HG03196 (cell line): ENCODE measurements at regions not wholly inside any gene's neighbourhood (a gene's known extent, or its start where the extent isn't known, plus 50 kb on each side); places are given as distances from the start of the nearest gene placed in this dataset.
"Not testable (repeated sequence)": the region's sequence is repeated elsewhere in the genome, so short reads cannot be mapped to it uniquely, and the experiment has no call there.

Source experiments
- ATAC-seq: cut with Tn5 transposase; IDR thresholded peaks from one replicate; pipeline ENCODE4 v1.9.1; 2021; ENCODE audit not compliant: unreplicated experiment

GRCh38 chrX:131696989-131697388, 153.1 kb downstream of the OR13H1 start:
- ATAC-seq: not testable (repeated sequence)

GRCh38 chrX:131703646-131704045, 159.8 kb downstream of the OR13H1 start:
- no peak for ATAC-seq

- ATAC-seq: no peak
These were observed 160.3 kb downstream of the OR13H1 start for GRCh38 chrX:131704136-131704695.

DNA sequence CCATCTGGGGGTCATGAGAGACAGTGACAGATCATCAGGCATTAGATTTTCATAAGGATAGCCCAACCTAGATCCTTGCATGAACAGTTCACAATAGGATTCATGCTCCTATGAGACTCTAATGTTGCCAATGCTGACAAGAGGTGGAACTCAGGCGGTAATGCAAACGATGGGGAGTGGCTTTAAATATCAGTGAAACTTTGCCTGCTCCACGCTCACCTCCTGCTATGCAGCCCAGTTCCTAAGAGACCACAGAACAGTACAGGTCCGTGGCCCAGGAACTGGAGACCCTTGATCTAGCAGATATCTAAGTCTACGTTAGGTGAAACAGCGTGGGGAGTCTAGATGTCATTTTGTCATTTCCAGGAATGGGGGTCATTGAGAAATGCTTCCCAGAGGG, 165.7 kb downstream of the OR13H1 start:
- no peak for ATAC-seq

DNA sequence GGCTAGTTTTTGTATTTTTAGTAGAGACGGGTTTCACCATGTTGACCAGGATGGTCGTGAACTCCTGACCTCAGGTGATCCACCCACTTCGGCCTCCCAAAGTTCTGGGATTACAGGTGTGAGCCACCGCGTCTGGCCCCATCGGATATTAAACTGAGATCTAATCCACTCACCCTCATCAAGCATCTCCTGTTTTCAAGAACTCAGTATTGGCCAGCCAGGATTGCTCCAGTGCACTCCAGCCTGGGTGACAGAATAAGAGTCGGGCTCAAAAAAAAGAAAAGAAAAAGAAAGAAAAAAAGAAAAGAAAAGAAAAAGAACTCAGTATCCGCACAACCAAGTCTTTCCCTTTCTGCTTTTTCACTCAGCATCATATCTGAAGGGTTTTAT, 167.6 kb downstream of the OR13H1 start:
- no peak for ATAC-seq

DNA sequence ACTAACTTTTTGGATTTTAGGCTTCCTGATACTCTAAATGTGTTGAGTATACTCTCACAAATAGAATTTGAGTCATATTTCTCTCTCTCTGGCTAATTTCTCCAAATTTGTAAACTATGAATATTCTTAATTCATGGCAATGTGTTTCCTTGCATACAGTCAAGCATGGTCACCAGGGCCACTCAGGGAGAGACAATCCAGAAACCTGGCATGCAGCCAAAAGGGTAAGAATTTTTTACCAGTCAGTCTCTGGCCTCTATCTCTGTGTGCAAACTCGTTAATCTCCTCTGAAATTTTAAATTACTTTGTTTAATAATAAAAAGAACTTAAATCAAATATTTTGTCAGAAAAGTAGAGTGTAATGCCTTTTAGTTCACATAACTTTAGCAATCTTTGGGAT, 179.8 kb downstream of the OR13H1 start:
- no peak for ATAC-seq

DNA sequence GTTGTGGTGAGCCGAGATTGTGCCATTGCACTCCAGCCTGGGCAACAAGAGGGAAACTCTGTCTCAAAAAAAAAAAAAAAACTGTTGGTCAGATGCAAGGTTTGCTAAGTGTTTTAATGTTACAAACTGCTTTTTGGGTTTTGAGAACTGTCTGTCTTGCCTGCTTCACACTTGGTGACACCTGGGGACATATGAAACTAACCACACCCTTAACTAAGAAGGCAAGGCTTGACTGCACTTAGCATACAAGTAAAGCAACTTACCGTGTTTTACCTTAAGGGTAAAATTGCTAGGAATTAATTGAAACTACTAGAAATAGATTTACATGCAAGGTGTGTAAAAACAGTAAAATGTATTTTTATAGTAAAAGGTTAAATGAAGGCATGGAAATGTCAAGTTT, 180.4 kb downstream of the OR13H1 start:
- ATAC-seq: no peak

- ATAC-seq: no peak
These were observed 181.3 kb downstream of the OR13H1 start for GRCh38 chrX:131725001-131725654.

DNA sequence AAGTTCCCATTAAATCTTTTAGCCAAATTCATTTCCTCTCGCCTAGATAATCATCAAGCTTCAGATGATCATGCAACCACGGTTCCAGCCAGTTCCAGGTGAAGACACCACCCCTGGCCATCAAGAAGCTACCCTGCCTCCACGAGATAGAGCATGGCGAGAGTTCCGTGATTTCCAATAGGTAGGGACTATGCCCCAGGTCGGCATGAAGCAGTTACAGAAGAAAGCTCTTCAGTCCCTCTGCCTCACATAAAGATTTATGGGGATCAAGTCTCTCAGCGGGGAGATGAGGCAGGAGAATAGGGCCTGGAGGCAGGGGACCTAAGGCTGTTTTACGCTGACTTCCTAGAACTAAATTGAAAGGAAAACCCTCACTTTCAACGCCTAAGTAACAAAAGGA, 183.9 kb downstream of the OR13H1 start:
- ATAC-seq: no peak

DNA sequence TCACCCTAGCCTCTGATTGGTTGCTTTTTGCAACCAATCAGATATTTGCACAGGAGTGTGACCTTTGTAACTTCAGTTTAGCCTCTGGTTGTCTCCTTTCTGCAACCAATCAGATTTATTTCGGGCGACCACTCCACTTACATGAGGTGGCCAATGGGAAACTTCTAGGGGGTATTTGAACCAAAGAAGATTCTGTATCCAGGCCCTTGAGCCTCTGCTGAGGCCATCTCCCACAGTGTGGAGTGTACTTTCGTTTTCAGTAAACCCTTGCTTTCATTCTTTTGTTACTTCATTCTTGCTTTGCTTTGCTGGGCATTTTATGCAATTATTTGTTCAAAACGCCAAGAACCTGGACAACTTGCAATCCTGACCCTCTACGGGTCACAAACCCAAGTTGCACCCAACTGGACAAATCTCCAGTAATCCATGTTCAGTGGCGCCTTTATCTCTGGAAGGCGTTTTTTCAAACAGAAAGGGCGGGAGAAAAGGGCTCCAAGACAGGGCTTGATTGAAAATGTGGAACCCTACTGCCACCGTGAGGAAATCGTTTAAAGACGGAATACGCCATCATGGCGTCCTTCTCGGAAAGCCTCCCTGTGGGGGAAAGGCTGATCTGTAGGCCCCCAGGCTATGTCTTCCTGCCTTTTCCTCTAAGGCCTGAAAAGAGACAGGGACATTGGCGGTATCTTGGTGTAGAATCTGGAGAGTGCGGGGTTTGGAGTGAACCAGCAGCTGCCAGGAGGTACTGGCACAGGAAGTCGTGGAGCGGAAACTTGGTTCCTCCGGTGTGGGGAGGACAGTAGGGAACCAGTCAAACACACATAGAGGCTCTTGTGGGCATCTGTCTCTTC, 184.6 kb downstream of the OR13H1 start:
- ATAC-seq: no peak

- no peak for ATAC-seq
These were observed 185.4 kb downstream of the OR13H1 start for GRCh38 chrX:131729295-131729694.

DNA sequence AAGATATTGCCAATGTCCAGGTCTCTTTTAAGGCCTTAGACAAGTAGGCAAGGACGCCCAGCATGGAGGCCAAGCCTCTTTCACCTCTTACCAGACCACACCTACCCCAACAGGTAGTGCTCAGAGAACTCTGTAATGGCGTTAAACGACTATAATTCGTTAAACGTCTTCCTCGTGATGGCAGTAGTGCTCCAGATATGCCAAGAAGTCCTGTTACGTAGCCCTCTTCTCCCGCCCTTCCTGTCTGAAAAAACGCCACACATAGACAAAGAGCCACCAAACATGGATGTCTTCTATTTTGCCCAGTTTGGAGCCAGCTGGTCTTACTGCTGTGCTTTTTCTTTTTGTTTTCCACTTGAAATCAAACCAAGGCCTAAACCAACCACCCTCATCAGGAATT, 190.7 kb downstream of the OR13H1 start:
- ATAC-seq: no peak

DNA sequence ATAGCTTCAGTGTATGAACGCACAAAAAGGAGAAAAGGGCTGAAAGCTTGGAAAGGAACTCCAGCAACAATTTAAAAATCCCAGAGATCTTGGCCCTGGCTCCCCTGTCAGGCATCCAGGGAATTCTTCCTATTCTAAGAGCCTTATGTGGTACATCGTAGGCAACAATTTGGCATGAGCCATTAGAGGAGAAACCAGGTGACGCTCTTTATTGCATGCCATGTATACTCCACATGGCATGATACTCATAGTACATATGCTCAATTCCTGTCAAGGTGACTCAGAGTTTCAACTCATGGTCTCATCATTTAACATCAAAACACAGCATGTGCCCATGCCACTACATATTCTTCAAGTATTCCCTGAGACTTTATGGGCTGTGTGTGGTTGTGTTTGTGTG, 191.3 kb downstream of the OR13H1 start:
- ATAC-seq: no peak

- no peak for ATAC-seq
These were observed 195.9 kb downstream of the OR13H1 start for GRCh38 chrX:131739823-131740222.

DNA sequence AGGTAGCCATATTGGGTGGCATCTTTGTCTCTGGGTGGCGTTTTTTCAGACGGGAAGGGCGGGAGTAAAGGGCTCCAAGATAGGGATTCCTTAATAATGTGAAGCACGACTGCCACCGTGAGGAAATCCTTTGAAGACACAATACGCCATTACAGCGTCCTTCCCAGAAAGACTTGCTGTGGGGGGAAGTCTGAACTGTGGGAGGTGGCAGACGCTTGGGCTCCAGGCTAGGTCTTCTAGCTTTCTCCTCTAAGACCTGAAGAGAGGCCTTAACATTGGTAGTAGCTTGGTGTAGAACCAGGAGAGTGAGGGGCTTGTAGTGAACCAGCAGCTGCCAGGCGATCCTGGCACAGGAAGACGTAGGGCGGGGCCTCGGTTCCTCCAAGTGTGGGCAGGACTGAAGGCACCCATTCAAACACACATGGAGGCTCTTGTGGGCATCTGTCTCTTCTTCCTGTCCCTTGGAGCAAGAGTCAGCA, 197.3 kb downstream of the OR13H1 start:
- no peak for ATAC-seq

DNA sequence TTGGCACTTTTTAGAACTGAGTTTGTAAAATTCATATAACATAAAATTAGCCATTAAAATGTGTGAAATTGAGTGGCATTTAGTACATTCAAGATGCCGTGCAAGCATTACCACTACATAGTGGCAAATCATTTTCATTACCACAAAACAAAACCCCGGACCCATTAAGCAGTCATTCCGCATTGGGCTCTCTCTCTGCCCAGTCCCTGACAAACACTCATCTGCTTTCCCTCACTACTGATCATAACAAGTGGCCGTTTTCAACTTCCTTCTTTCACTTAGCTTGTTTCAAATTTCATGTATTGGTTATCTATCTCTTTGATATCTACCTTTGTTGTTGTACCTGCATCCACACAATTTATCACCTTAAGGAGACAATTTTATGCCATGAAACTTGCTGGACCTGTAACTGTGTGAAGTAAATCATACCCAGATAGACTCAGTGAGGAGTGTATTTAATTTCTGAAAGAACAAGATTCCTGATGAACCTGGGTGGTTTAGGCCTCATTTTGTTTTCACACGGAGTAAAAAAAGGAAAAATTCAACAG, 202.1 kb downstream of the OR13H1 start:
- no peak for ATAC-seq

- ATAC-seq: no peak
These were observed 202.7 kb downstream of the OR13H1 start for GRCh38 chrX:131746491-131746968.

DNA sequence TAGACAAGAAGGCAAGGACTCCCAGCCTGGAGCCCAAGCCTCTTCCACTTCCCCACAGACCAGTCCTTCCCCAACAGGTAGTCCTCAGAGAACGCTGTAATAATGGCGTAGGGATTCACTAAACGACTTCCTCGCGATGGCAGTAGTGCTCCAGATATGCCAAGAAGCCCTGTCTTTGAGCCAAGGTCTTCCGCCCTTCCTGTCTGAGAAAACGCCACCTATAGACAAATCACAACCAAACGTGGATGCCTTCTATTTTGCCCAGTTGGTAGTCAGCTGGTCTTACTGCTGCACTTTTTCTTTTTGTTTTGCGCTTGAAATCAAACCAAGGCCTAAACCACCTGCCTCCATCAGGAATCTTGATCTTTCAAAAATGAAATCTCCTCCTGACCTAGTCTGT, 203.3 kb downstream of the OR13H1 start:
- ATAC-seq: no peak

DNA sequence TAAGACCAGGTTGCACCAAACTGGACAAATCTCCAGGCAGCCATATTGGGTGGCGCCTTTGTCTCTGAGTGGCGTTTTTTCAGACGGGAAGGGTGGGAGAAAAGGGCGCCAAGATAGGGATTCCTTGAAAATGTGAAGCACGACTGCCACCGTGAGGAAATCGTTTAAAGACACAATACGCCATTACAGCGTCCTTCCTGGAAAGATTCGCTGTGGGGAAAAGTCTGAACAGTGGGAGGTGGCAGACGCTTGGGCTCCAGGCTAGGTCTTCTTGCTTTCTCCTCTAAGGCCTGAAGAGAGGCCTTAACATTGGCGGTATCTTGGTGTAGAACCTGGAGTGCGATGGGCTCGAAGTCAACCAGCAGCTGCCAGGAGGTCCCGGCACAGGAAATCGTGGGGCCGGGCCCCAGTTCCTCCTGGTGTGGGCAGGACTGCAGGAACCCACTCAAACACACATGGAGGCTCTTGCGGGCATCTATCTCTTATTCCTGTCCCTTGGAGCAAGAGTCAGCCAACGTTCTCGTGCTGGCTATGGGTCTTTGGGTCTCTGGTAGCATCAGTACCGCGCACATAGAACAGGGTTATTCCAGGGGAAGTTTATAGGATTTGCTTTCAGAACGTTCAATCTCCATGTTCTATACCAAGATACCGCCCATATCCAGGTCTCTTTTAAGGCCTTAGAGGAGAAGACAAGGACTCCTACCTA, 208.8 kb downstream of the OR13H1 start:
- ATAC-seq: no peak

DNA sequence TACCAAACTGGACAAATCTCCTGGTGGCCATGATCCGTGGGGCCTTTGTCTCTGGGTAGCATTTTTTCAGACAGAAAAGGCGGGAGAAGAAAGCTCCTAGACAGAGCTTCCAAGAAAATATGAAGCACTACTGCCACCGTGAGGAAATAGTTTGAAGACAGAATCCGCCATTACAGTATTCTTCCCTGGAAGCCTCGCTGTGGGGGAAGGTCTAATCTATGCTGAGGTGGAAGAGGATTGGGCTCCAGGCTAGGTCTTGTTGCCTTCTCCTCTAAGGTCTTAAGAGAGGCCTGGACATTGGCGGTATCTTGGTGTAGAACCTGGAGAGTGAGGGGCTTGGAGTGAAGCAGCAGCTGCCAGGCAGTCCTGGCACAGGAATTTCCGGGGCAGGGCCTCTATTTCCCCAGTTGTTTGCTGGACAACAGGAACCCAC, 218.9 kb downstream of the OR13H1 start:
- ATAC-seq: no peak

DNA sequence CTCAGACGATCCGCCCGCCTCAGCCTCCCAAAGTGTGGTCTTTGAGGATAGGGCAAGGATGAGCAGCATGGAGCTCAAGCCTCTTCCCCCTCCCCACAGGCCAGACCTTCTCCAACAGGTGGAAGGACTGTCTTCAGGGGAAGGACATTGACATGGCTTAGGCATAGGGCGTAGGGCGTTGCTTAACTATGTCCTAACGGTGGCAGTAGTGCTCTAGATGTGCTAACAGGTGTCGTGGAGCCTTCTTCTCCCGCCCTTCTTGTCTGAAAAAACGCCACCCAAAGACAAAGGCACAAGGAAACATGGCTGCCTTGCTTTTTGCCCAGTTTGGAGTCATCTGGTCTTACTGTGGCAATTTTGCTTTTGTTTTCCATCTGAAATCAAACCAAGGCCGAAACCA, 219.8 kb downstream of the OR13H1 start:
- no peak for ATAC-seq
